Neural progenitor cell (in vitro differentiated cells): ENCODE measurements at regions not wholly inside any gene's neighbourhood (a gene's known extent, or its start where the extent isn't known, plus 50 kb on each side); places are given as distances from the start of the nearest gene placed in this dataset.

Source experiments
- DNase-seq: peaks from one replicate; pipeline ENCODE4 v3.0.0-alpha.2; 2016; ENCODE audit warnings: low spot score
- H2AFZ ChIP-seq: fragments of 200-600 bp; sonication (generic); replicated peaks from 2 replicates; pipeline ENCODE4 v1.6.1; 2016; ENCODE audit warnings: antibody characterized with exemption
- H3F3A ChIP-seq: fragments of 200-600 bp; sonication (generic); 2 replicates; pipeline ENCODE4 v1.6.1; 2016; ENCODE audit warnings: antibody characterized with exemption, low read depth
- H3K27ac ChIP-seq: fragments of 200-600 bp; sonication (generic); 2 replicates; pipeline ENCODE4 v1.5.1; 2016; ENCODE audit warnings: mild to moderate bottlenecking
- H3K27me3 ChIP-seq: fragments of 200-600 bp; sonication (generic); 2 replicates; pipeline ENCODE4 v1.6.1; 2016; ENCODE audit warnings: mild to moderate bottlenecking, moderate library complexity
- H3K36me3 ChIP-seq: fragments of 200-600 bp; sonication (generic); 2 replicates; pipeline ENCODE4 v1.5.1; 2016
- H3K4me1 ChIP-seq: fragments of 200-600 bp; sonication (generic); 2 replicates; pipeline ENCODE4 v1.6.1; 2016; ENCODE audit warnings: mixed run types
- H3K4me2 ChIP-seq: fragments of 200-600 bp; sonication (generic); 2 replicates; pipeline ENCODE4 v1.6.1; 2016
- H3K4me3 ChIP-seq: fragments of 200-600 bp; sonication (generic); 2 replicates; pipeline ENCODE4 v1.5.1; 2016
- H3K79me2 ChIP-seq: fragments of 200-600 bp; sonication (generic); 2 replicates; pipeline ENCODE4 v1.6.1; 2016; ENCODE audit warnings: low read depth
- H3K9ac ChIP-seq: fragments of 200-600 bp; sonication (generic); 2 replicates; pipeline ENCODE4 v1.6.1; 2016
- H3K9me3 ChIP-seq: fragments of 200-600 bp; sonication (generic); 2 replicates; pipeline ENCODE4 v1.5.1; 2016; ENCODE audit warnings: low read depth
- H4K20me1 ChIP-seq: fragments of 200-600 bp; sonication (generic); 2 replicates; pipeline ENCODE4 v1.6.1; 2016; ENCODE audit warnings: low read depth
- H3K27ac Mint-ChIP-seq: 3 replicates; pipeline ENCODE4 v1.8.0; 2021; ENCODE audit warnings: mixed read lengths
- H3K27me3 Mint-ChIP-seq: 2 replicates; pipeline ENCODE4 v1.8.0; 2022; ENCODE audit warnings: low read depth, mild to moderate bottlenecking, inconsistent platforms, moderate library complexity, mixed read lengths; ENCODE audit not compliant: insufficient read depth
- H3K36me3 Mint-ChIP-seq: 3 replicates; pipeline ENCODE4 v1.8.0; 2021; ENCODE audit warnings: mixed read lengths
- H3K4me1 Mint-ChIP-seq: 3 replicates; pipeline ENCODE4 v1.8.0; 2021; ENCODE audit warnings: mixed read lengths
- H3K4me3 Mint-ChIP-seq: 3 replicates; pipeline ENCODE4 v1.8.0; 2021; ENCODE audit warnings: mild to moderate bottlenecking, moderate library complexity, mixed read lengths
- H3K9me3 Mint-ChIP-seq: 3 replicates; pipeline ENCODE4 v1.8.0; 2020; ENCODE audit warnings: mixed read lengths
- CTCF ChIP-seq: fragments of 200-600 bp; sonication (generic); IDR thresholded peaks from 2 replicates; pipeline ENCODE4 v1.5.1; 2017; ENCODE audit warnings: antibody characterized with exemption, mild to moderate bottlenecking
- EZH2 ChIP-seq: fragments of 200-600 bp; sonication (generic); IDR thresholded peaks from 2 replicates; pipeline ENCODE4 v1.6.1; 2017; ENCODE audit warnings: antibody characterized with exemption, mild to moderate bottlenecking, moderate library complexity
- EZH2phosphoT487 ChIP-seq: fragments of 200-600 bp; sonication (generic); IDR thresholded peaks from 2 replicates; pipeline ENCODE4 v1.6.1; 2017; ENCODE audit warnings: antibody characterized with exemption

GRCh38 chr4:91837608-91838029 lies 466.1 kb upstream of the GRID2 start:
- H3K4me1 ChIP-seq: no peaks in the 10 kb centered on the region
- no peaks in the 10 kb centered on the region for H3K36me3 ChIP-seq
- Mint-ChIP-seq H3K4me3 (no peak overlapping the region), H3K27me3 (no peaks in the 10 kb centered on the region), H3K36me3 (no peaks in the 10 kb centered on the region), H3K9me3 (peaks cover 16% of the 10 kb centered on the region), H3K4me1 (no peaks in the 10 kb centered on the region), H3K27ac (no peak overlapping the region)
- no peak overlapping the region for H3K9ac ChIP-seq
- no peak overlapping the region for H3K4me3 ChIP-seq
- no peaks in the 10 kb centered on the region for H3K27me3 ChIP-seq
- H2AFZ ChIP-seq: no peak overlapping the region
- DNase-seq: no peak
- H3K4me2 ChIP-seq: no peak overlapping the region
- TF ChIP-seq EZH2 (no peak), CTCF (no peak)
- no peaks in the 10 kb centered on the region for H3K9me3 ChIP-seq
- no peaks in the 10 kb centered on the region for H4K20me1 ChIP-seq
- no peak overlapping the region for H3K27ac ChIP-seq
- no peaks in the 10 kb centered on the region for H3F3A ChIP-seq
- H3K79me2 ChIP-seq: no peaks in the 10 kb centered on the region

- Histone ChIP-seq H3K27ac (no peak overlapping the region), H4K20me1 (no peaks in the 10 kb centered on the region), H3K4me2 (no peak overlapping the region), H3K9me3 (no peaks in the 10 kb centered on the region), H3K9ac (no peak overlapping the region), H3K79me2 (no peaks in the 10 kb centered on the region), H3K36me3 (no peaks in the 10 kb centered on the region), H2AFZ (no peak overlapping the region), H3K4me3 (no peak overlapping the region), H3K27me3 (no peaks in the 10 kb centered on the region), H3K4me1 (no peaks in the 10 kb centered on the region), H3F3A (no peaks in the 10 kb centered on the region)
- Mint-ChIP-seq H3K27ac (no peak overlapping the region), H3K4me1 (no peaks in the 10 kb centered on the region), H3K27me3 (no peaks in the 10 kb centered on the region), H3K36me3 (no peaks in the 10 kb centered on the region), H3K9me3 (peaks cover 13% of the 10 kb centered on the region), H3K4me3 (no peak overlapping the region)
- no peak for TF ChIP-seq EZH2
- TF ChIP-seq CTCF: no peak
- no peak for TF ChIP-seq EZH2phosphoT487
- no peak for DNase-seq
Observed at GRCh38 chr4:91838181-91838861, 465.4 kb upstream of the GRID2 start.

- Histone ChIP-seq H2AFZ (no peak overlapping the region), H4K20me1 (no peaks in the 10 kb centered on the region)
Observed at GRCh38 chr4:91840359-91840758, 463.4 kb upstream of the GRID2 start.

More at GRCh38 chr4:91840359-91840758, 463.4 kb upstream of the GRID2 start:
- Mint-ChIP-seq H3K4me3 (no peak overlapping the region), H3K36me3 (no peaks in the 10 kb centered on the region), H3K9me3 (no peaks in the 10 kb centered on the region), H3K27ac (no peak overlapping the region), H3K27me3 (no peaks in the 10 kb centered on the region), H3K4me1 (no peaks in the 10 kb centered on the region)
- Histone ChIP-seq H3F3A (no peaks in the 10 kb centered on the region), H3K79me2 (no peaks in the 10 kb centered on the region), H3K36me3 (no peaks in the 10 kb centered on the region), H3K4me2 (no peak overlapping the region), H3K27me3 (no peaks in the 10 kb centered on the region), H3K4me3 (no peak overlapping the region), H3K9me3 (no peaks in the 10 kb centered on the region), H3K4me1 (no peaks in the 10 kb centered on the region), H3K9ac (no peak overlapping the region), H3K27ac (no peak overlapping the region)
- no peak for DNase-seq
- TF ChIP-seq EZH2: no peak
- no peak for TF ChIP-seq CTCF
- TF ChIP-seq EZH2phosphoT487: no peak
